WTC11 (cell line): ENCODE measurements at regions not wholly inside any gene's neighbourhood (a gene's known extent, or its start where the extent isn't known, plus 50 kb on each side); places are given as distances from the start of the nearest gene placed in this dataset.

Experiments
- CBFB ChIP-seq: sonication (generic); formaldehyde crosslinking; IDR thresholded peaks from 2 replicates; pipeline ENCODE4 v1.8.1; 2022; ENCODE audit warnings: mild to moderate bottlenecking, low read depth, missing genetic modification reagents
- CTCF ChIP-seq: fragments of 200-600 bp; IDR thresholded peaks from 2 replicates; pipeline ENCODE4 v1.8.0; 2022; ENCODE audit warnings: antibody characterized with exemption
- FOXP1 ChIP-seq: sonication (generic); formaldehyde crosslinking; IDR thresholded peaks from 2 replicates; pipeline ENCODE4 v1.8.0; 2022; ENCODE audit warnings: missing genetic modification reagents, mild to moderate bottlenecking, moderate library complexity, borderline replicate concordance
- USF2 ChIP-seq: sonication (generic); formaldehyde crosslinking; IDR thresholded peaks from 2 replicates; pipeline ENCODE4 v1.8.1; 2023; ENCODE audit warnings: mild to moderate bottlenecking, missing genetic modification reagents, moderate library complexity

GRCh38 chr11:12603143-12604088 lies 70.8 kb upstream of the TEAD1 start:
- TF ChIP-seq CTCF = no peak
- no peak for TF ChIP-seq FOXP1
- TF ChIP-seq USF2 (CRISPR knock-in tag) = no peak
- TF ChIP-seq CBFB (CRISPR knock-in tag) = no peak
